ENCODE measurements at regions not wholly inside any gene's neighbourhood (a gene's known extent, or its start where the extent isn't known, plus 50 kb on each side); places are given as distances from the start of the nearest gene placed in this dataset.

- TF ChIP-seq POLR2A (IDR thresholded peaks at IDR 0.05; ENCODE audit: low read depth) (no peak), CTCF (IDR thresholded peaks at IDR 0.05) (no peak), POLR2AphosphoS5 (IDR thresholded peaks at IDR 0.05) (no peak)
Observed at GRCh38 chr21:20647607-20648006, 350.6 kb upstream of the NCAM2 start.
